B cell (primary cell): ENCODE measurements at regions not wholly inside any gene's neighbourhood (a gene's known extent, or its start where the extent isn't known, plus 50 kb on each side); places are given as distances from the start of the nearest gene placed in this dataset.

Experiments used
- CTCF ChIP-seq: fragments of 200-600 bp; IDR thresholded peaks from one replicate; pipeline ENCODE4 v1.8.0; 2022; ENCODE audit warnings: antibody characterized with exemption, mild to moderate bottlenecking
- EZH2 ChIP-seq: IDR thresholded peaks from 2 replicates; pipeline ENCODE4 v1.6.1; 2012; ENCODE audit warnings: borderline replicate concordance, low read depth, mild to moderate bottlenecking, moderate library complexity, low read length; ENCODE audit not compliant: insufficient read depth, poor library complexity, severe bottlenecking

GRCh38 chr11:42093541-42093940 lies 634.1 kb upstream of the LRRC4C start:
- TF ChIP-seq CTCF (no peak), EZH2 (no peak)
